K562 (cell line): ENCODE measurements at regions not wholly inside any gene's neighbourhood (a gene's known extent, or its start where the extent isn't known, plus 50 kb on each side); places are given as distances from the start of the nearest gene placed in this dataset.

ENCODE experiments used
- LEF1 ChIP-seq: fragments of 450-650 bp; IDR thresholded peaks from 2 replicates; pipeline ENCODE4 v1.6.1; 2016; ENCODE audit warnings: mild to moderate bottlenecking
- PYGO2 ChIP-seq: fragments of 450-650 bp; IDR thresholded peaks from 2 replicates; pipeline ENCODE4 v1.6.1; 2016; ENCODE audit warnings: mild to moderate bottlenecking, missing genetic modification characterization, moderate library complexity, missing compliant biosample characterization
- REST ChIP-seq, 2 experiments: fragments of 450-650 bp; formaldehyde crosslinking in 1 of 2; IDR thresholded peaks; 2 replicates each; pipeline versions ENCODE4 v1.4.0 to v1.6.1; 2014 to 2020; ENCODE audit warnings: mild to moderate bottlenecking in 2 of 2, borderline replicate concordance in 1 of 2, low read depth in 1 of 2
- ZNF407 ChIP-seq: fragments of 450-650 bp; IDR thresholded peaks from 2 replicates; pipeline ENCODE4 v1.6.1; 2016; ENCODE audit warnings: low read depth
- ZNF77 ChIP-seq: fragments of 250-450 bp; sonication (Bioruptor Pico); IDR thresholded peaks from 2 replicates; pipeline ENCODE4 v1.5.0; 2020

- TF ChIP-seq REST (IDR thresholded peaks at IDR 0.05; ENCODE audit: borderline replicate concordance) (no peak), REST (CRISPR knock-in tag; IDR thresholded peaks at IDR 0.05; ENCODE audit: low read depth) (no peak), LEF1 (no peak), ZNF77 (no peak), ZNF407 (no peak), PYGO2 (no peak)
Observed at GRCh38 chr16:87077750-87078127, 239.5 kb downstream of the C16orf95 start (continued).
